Liver (tissue), 7 donors: ENCODE measurements at regions not wholly inside any gene's neighbourhood (a gene's known extent, or its start where the extent isn't known, plus 50 kb on each side); places are given as distances from the start of the nearest gene placed in this dataset.
A peak's percentile ranks its signal among the peaks of the same experiment; 100 is the strongest.

Source experiments
- DNase-seq: peaks from one replicate; pipeline ENCODE4 v3.0.0-alpha.2; 2017; ENCODE audit warnings: low spot score
- H3K27ac ChIP-seq, 2 donors: one replicate each; pipeline ENCODE4 v1.7.0; 2013; ENCODE audit warnings: inconsistent platforms in 2 of 2, low read length in 2 of 2, control low read depth in 1 of 2, low read depth in 1 of 2, mild to moderate bottlenecking in 1 of 2
- H3K27me3 ChIP-seq, 4 donors: one replicate each; pipeline versions ENCODE4 v1.6.1 to v1.7.0; 2013; ENCODE audit warnings: low read length in 3 of 4, inconsistent platforms in 1 of 4, mild to moderate bottlenecking in 1 of 4, moderate library complexity in 1 of 4; ENCODE audit not compliant: control insufficient read depth in 4 of 4, insufficient read depth in 4 of 4
- H3K36me3 ChIP-seq, 4 donors: one replicate each; pipeline versions ENCODE4 v1.6.1 to v1.7.0; 2013; ENCODE audit warnings: low read length in 3 of 4, mild to moderate bottlenecking in 3 of 4, low read depth in 1 of 4, moderate library complexity in 1 of 4; ENCODE audit not compliant: control insufficient read depth in 4 of 4, insufficient read depth in 3 of 4
- H3K4me1 ChIP-seq, 4 donors: one replicate each; pipeline versions ENCODE4 v1.6.1 to v1.7.0; 2013; ENCODE audit warnings: low read length in 3 of 4, mild to moderate bottlenecking in 3 of 4, moderate library complexity in 1 of 4; ENCODE audit not compliant: control insufficient read depth in 4 of 4, insufficient read depth in 4 of 4
- H3K4me3 ChIP-seq, 3 donors: one replicate each; pipeline versions ENCODE4 v1.6.1 to v1.7.0; 2013; ENCODE audit warnings: low read length in 3 of 3, control low read depth in 1 of 3, low read depth in 1 of 3, mild to moderate bottlenecking in 1 of 3
- H3K9ac ChIP-seq, 2 donors: one replicate each; pipeline ENCODE4 v1.7.0; 2013; ENCODE audit warnings: low read length in 2 of 2, mild to moderate bottlenecking in 2 of 2, moderate library complexity in 2 of 2, control low read depth in 1 of 2, low read depth in 1 of 2
- H3K9me3 ChIP-seq, 4 donors: one replicate each; pipeline versions ENCODE4 v1.6.1 to v1.7.0; 2013; ENCODE audit warnings: low read length in 3 of 4; ENCODE audit not compliant: control insufficient read depth in 4 of 4
- ATF3 ChIP-seq: IDR thresholded peaks from 2 replicates; pipeline ENCODE4 v1.6.1; 2016; ENCODE audit warnings: antibody characterized with exemption
- FOXA1 ChIP-seq: IDR thresholded peaks from 2 replicates; pipeline ENCODE4 v1.6.1; 2016; ENCODE audit warnings: antibody characterized with exemption
- FOXA2 ChIP-seq: IDR thresholded peaks from 2 replicates; pipeline ENCODE4 v1.6.1; 2016; ENCODE audit warnings: antibody characterized with exemption
- GABPA ChIP-seq, 2 donors: IDR thresholded peaks in 1 of 2; conservative IDR thresholded peaks in 1 of 2; 2 replicates each; pipeline ENCODE4 v1.6.1; 2016; ENCODE audit warnings: antibody characterized with exemption in 2 of 2, mild to moderate bottlenecking in 1 of 2, moderate library complexity in 1 of 2
- HNF4A ChIP-seq, 2 donors: conservative IDR thresholded peaks; 2 replicates each; pipeline ENCODE4 v1.6.1; 2016; ENCODE audit warnings: antibody characterized with exemption in 2 of 2, mild to moderate bottlenecking in 2 of 2
- HNF4G ChIP-seq: IDR thresholded peaks from 2 replicates; pipeline ENCODE4 v1.6.1; 2016; ENCODE audit warnings: antibody characterized with exemption
- JUND ChIP-seq, 2 donors: IDR thresholded peaks; 2 replicates each; pipeline ENCODE4 v1.6.1; 2016; ENCODE audit warnings: antibody characterized with exemption in 2 of 2
- RAD21 ChIP-seq, 2 donors: IDR thresholded peaks; 2 replicates each; pipeline ENCODE4 v1.6.1; 2016; ENCODE audit warnings: antibody characterized with exemption in 2 of 2, mild to moderate bottlenecking in 2 of 2
- REST ChIP-seq: IDR thresholded peaks from 2 replicates; pipeline ENCODE4 v1.6.1; 2016; ENCODE audit warnings: antibody characterized with exemption, mild to moderate bottlenecking
- RXRA ChIP-seq, 2 donors: IDR thresholded peaks; 2 replicates each; pipeline ENCODE4 v1.6.1; 2017 to 2018; ENCODE audit warnings: antibody characterized with exemption in 2 of 2, mild to moderate bottlenecking in 1 of 2
- SP1 ChIP-seq: IDR thresholded peaks from 2 replicates; pipeline ENCODE4 v1.6.1; 2018; ENCODE audit warnings: antibody characterized with exemption, mild to moderate bottlenecking
- TAF1 ChIP-seq: conservative IDR thresholded peaks from 2 replicates; pipeline ENCODE4 v1.6.1; 2016; ENCODE audit warnings: antibody characterized with exemption, mild to moderate bottlenecking
- YY1 ChIP-seq: IDR thresholded peaks from 2 replicates; pipeline ENCODE4 v1.6.1; 2016; ENCODE audit warnings: antibody characterized with exemption, mild to moderate bottlenecking
- WGBS: extraction: QIAGEN DNeasy Blood & Tissue Kit; methylation state at CpG from one replicate; pipeline ENCODE4 v1.1.7; 2013; 5-methylcytosine and 5-hydroxymethylcytosine counted together
- TF ChIP-seq, protein P1 (sequence below): IDR thresholded peaks from 2 replicates; pipeline ENCODE4 v1.6.1; 2016; ENCODE audit warnings: antibody characterized with exemption
- donor health status: healthy.
- donor health status: healthy.
- donor health status: healthy.
- donor health status: healthy.

- TF ChIP-seq, protein P1, sequence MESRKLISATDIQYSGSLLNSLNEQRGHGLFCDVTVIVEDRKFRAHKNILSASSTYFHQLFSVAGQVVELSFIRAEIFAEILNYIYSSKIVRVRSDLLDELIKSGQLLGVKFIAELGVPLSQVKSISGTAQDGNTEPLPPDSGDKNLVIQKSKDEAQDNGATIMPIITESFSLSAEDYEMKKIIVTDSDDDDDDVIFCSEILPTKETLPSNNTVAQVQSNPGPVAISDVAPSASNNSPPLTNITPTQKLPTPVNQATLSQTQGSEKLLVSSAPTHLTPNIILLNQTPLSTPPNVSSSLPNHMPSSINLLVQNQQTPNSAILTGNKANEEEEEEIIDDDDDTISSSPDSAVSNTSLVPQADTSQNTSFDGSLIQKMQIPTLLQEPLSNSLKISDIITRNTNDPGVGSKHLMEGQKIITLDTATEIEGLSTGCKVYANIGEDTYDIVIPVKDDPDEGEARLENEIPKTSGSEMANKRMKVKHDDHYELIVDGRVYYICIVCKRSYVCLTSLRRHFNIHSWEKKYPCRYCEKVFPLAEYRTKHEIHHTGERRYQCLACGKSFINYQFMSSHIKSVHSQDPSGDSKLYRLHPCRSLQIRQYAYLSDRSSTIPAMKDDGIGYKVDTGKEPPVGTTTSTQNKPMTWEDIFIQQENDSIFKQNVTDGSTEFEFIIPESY, result no peak
- no peak for TF ChIP-seq GABPA (IDR thresholded peaks at IDR 0.05 in 1 of 2, conservative IDR thresholded peaks at IDR 0.05 in 1 of 2)
- peak; percentile 48 for TF ChIP-seq SP1
- TF ChIP-seq TAF1, result no peak
These were observed 118.5 kb upstream of the HABP2 start (continued) for GRCh38 chr10:113434315-113434714.

DNA sequence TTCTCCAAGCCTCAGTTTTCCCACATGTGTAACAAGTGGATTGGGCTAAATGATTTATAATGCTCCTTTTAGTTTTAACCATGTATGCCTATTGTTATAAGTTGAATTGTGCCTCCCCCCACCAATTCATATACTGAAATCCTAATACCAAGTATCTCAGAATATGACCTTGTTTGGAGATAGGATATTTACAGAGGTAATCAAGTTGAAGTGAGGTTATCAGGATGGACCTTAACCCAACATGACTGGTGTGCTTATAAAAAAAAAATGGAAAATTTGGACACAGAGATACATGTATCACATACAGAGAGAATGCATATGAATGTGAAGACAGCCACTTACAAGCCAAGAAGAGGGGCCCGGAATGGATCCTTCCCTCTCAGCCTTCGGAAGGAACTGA lies 117.9 kb upstream of the HABP2 start:
- Histone ChIP-seq H3K27me3 (no peaks in the 10 kb centered on the region), H3K4me3 (no peak overlapping the region), H3K9me3 (peaks cover 0 to 6% (median 0%) of the 10 kb centered on the region in 4 donors), H3K9ac (no peak overlapping the region), H3K4me1 (peaks cover 4 to 18% (median 10%) of the 10 kb centered on the region in 4 donors), H3K27ac (no peak overlapping the region), H3K36me3 (no peaks in the 10 kb centered on the region)
- DNase-seq, result no peak
- no peak for TF ChIP-seq GABPA (IDR thresholded peaks at IDR 0.05 in 1 of 2, conservative IDR thresholded peaks at IDR 0.05 in 1 of 2)
- peak; percentile 37 to 51 for TF ChIP-seq HNF4A (conservative IDR thresholded peaks at IDR 0.05)
- TF ChIP-seq RXRA (IDR thresholded peaks at IDR 0.05), result peak; percentile 29 to 34
- WGBS, result 97% methylated on average over 2 of the region's 2 CpGs

GRCh38 chr10:113435881-113436280 lies 117.0 kb upstream of the HABP2 start:
- H3K9ac ChIP-seq, result no peak overlapping the region
- H3K27me3 ChIP-seq, result no peaks in the 10 kb centered on the region
- 89% methylated on average over 2 of the region's 2 CpGs for WGBS
- H3K36me3 ChIP-seq, result no peaks in the 10 kb centered on the region
- no peak for DNase-seq
- TF ChIP-seq TAF1 (no peak), FOXA1 (no peak), SP1 (no peak), FOXA2 (no peak)
- peaks cover 4 to 18% (median 10%) of the 10 kb centered on the region in 4 donors for H3K4me1 ChIP-seq
- no peak overlapping the region for H3K4me3 ChIP-seq
- H3K27ac ChIP-seq, result no peak overlapping the region
- peaks cover 0 to 3% (median 0%) of the 10 kb centered on the region in 4 donors for H3K9me3 ChIP-seq

- no peak overlapping the region for H3K4me3 ChIP-seq
- no peaks in the 10 kb centered on the region for H3K27me3 ChIP-seq
- no peak for TF ChIP-seq RAD21 (IDR thresholded peaks at IDR 0.05)
- no peak for TF ChIP-seq JUND (IDR thresholded peaks at IDR 0.05)
- no peak for TF ChIP-seq HNF4G
- no peak for TF ChIP-seq TAF1
- TF ChIP-seq HNF4A (conservative IDR thresholded peaks at IDR 0.05), result no peak
- no peak for TF ChIP-seq YY1
- TF ChIP-seq SP1, result no peak
- no peak for TF ChIP-seq FOXA1
- TF ChIP-seq REST, result no peak
- no peak for TF ChIP-seq RXRA (IDR thresholded peaks at IDR 0.05)
- no peak for TF ChIP-seq ATF3
- H3K4me1 ChIP-seq, result peaks cover 4 to 18% (median 10%) of the 10 kb centered on the region in 4 donors
- no peak overlapping the region for H3K9ac ChIP-seq
- WGBS, result 90% methylated on average over 4 of the region's 4 CpGs
- H3K9me3 ChIP-seq, result no peaks in the 10 kb centered on the region
- no peaks in the 10 kb centered on the region for H3K36me3 ChIP-seq
- no peak for DNase-seq
- H3K27ac ChIP-seq, result no peak overlapping the region
These were observed 116.0 kb upstream of the HABP2 start for GRCh38 chr10:113436851-113437250.
